ENCODE measurements at regions not wholly inside any gene's neighbourhood (a gene's known extent, or its start where the extent isn't known, plus 50 kb on each side); places are given as distances from the start of the nearest gene placed in this dataset.

- no peaks in the 10 kb centered on the region for H3K79me2 ChIP-seq (ENCODE audit: control insufficient read depth, insufficient read depth, low read length)
- no peak overlapping the region for H3K23ac ChIP-seq (ENCODE audit: low read length)
- H3K9ac ChIP-seq (ENCODE audit: low read length) = no peak overlapping the region
- peak; percentile 97 for DNase-seq
- no peak overlapping the region for H4K5ac ChIP-seq (ENCODE audit: low read length)
- no peak overlapping the region for H4K8ac ChIP-seq (ENCODE audit: low read depth, low read length)
- H3K18ac ChIP-seq (ENCODE audit: low read length) = peak overlapping the region; percentile 34
- H3K56ac ChIP-seq (ENCODE audit: low read length) = peak overlapping the region; percentile 62
- H3K27ac ChIP-seq (ENCODE audit: low read depth, low read length) = no peak overlapping the region
- no CpG with 5 or more reads among the region's 7 CpGs for WGBS (ENCODE audit: extremely low coverage, insufficient coverage, low lambda C conversion rate)
- H2BK120ac ChIP-seq (ENCODE audit: low read depth, low read length) = no peak overlapping the region
- H2BK15ac ChIP-seq (replicated peaks; ENCODE audit: low read depth) = no peak overlapping the region
- H2AK5ac ChIP-seq (ENCODE audit: low read length) = no peak overlapping the region
- H3K79me1 ChIP-seq (ENCODE audit: low read length) = no peaks in the 10 kb centered on the region
- no peak overlapping the region for H3K4me3 ChIP-seq (ENCODE audit: low read length)
- no peak overlapping the region for H3K4me2 ChIP-seq (ENCODE audit: low read length)
- H2BK5ac ChIP-seq (ENCODE audit: low read length) = no peak overlapping the region
- H3K36me3 ChIP-seq (ENCODE audit: control insufficient read depth, insufficient read depth, low read length) = no peaks in the 10 kb centered on the region
- H3K4me1 ChIP-seq (ENCODE audit: control insufficient read depth, low read depth, low read length) = peaks cover 9% of the 10 kb centered on the region
- H3K27me3 ChIP-seq (ENCODE audit: insufficient read depth, low read length, poor library complexity) = no peaks in the 10 kb centered on the region
- H3K4ac ChIP-seq (ENCODE audit: low read depth, low read length) = no peak overlapping the region
Measured at GRCh38 chr3:139774560-139775302, 97.0 kb upstream of the NMNAT3 start.

GRCh38 chr3:139772539-139773500, 95.0 kb upstream of the NMNAT3 start:
- Histone ChIP-seq H2BK15ac (replicated peaks; ENCODE audit: low read depth) (no peak overlapping the region), H4K8ac (ENCODE audit: low read depth, low read length) (no peak overlapping the region), H3K79me1 (ENCODE audit: low read length) (no peaks in the 10 kb centered on the region), H3K4me1 (ENCODE audit: control insufficient read depth, low read depth, low read length) (peaks cover 9% of the 10 kb centered on the region), H3K56ac (ENCODE audit: low read length) (no peak overlapping the region), H3K27ac (ENCODE audit: low read depth, low read length) (no peak overlapping the region), H2BK5ac (ENCODE audit: low read length) (no peak overlapping the region), H3K23ac (ENCODE audit: low read length) (no peak overlapping the region), H3K4ac (ENCODE audit: low read depth, low read length) (no peak overlapping the region), H3K27me3 (ENCODE audit: insufficient read depth, low read length, poor library complexity) (no peaks in the 10 kb centered on the region), H2AK5ac (ENCODE audit: low read length) (no peak overlapping the region), H3K79me2 (ENCODE audit: control insufficient read depth, insufficient read depth, low read length) (no peaks in the 10 kb centered on the region), H2BK120ac (ENCODE audit: low read depth, low read length) (no peak overlapping the region), H3K4me3 (ENCODE audit: low read length) (no peak overlapping the region), H3K9ac (ENCODE audit: low read length) (no peak overlapping the region), H3K36me3 (ENCODE audit: control insufficient read depth, insufficient read depth, low read length) (no peaks in the 10 kb centered on the region), H4K5ac (ENCODE audit: low read length) (no peak overlapping the region), H3K4me2 (ENCODE audit: low read length) (no peak overlapping the region), H3K18ac (ENCODE audit: low read length) (no peak overlapping the region)
- WGBS (ENCODE audit: extremely low coverage, insufficient coverage, low lambda C conversion rate) = no CpG with 5 or more reads among the region's 7 CpGs
- DNase-seq = peak; percentile 45

- H3K56ac ChIP-seq (ENCODE audit: low read length) = no peak overlapping the region
- H3K27ac ChIP-seq (ENCODE audit: low read depth, low read length) = no peak overlapping the region
- no peak for DNase-seq
- H3K4me2 ChIP-seq (ENCODE audit: low read length) = no peak overlapping the region
- H4K8ac ChIP-seq (ENCODE audit: low read depth, low read length) = no peak overlapping the region
- H2AK5ac ChIP-seq (ENCODE audit: low read length) = no peak overlapping the region
- H2BK15ac ChIP-seq (replicated peaks; ENCODE audit: low read depth) = no peak overlapping the region
- no peak overlapping the region for H3K23ac ChIP-seq (ENCODE audit: low read length)
- H3K9ac ChIP-seq (ENCODE audit: low read length) = no peak overlapping the region
- H2BK120ac ChIP-seq (ENCODE audit: low read depth, low read length) = no peak overlapping the region
- H3K4ac ChIP-seq (ENCODE audit: low read depth, low read length) = no peak overlapping the region
- no CpG with 5 or more reads among the region's 2 CpGs for WGBS (ENCODE audit: extremely low coverage, insufficient coverage, low lambda C conversion rate)
- no peaks in the 10 kb centered on the region for H3K36me3 ChIP-seq (ENCODE audit: control insufficient read depth, insufficient read depth, low read length)
- no peaks in the 10 kb centered on the region for H3K27me3 ChIP-seq (ENCODE audit: insufficient read depth, low read length, poor library complexity)
- no peak overlapping the region for H2BK5ac ChIP-seq (ENCODE audit: low read length)
- H3K4me1 ChIP-seq (ENCODE audit: control insufficient read depth, low read depth, low read length) = peaks cover 9% of the 10 kb centered on the region
- H4K5ac ChIP-seq (ENCODE audit: low read length) = no peak overlapping the region
- H3K18ac ChIP-seq (ENCODE audit: low read length) = no peak overlapping the region
- no peak overlapping the region for H3K4me3 ChIP-seq (ENCODE audit: low read length)
- H3K79me2 ChIP-seq (ENCODE audit: control insufficient read depth, insufficient read depth, low read length) = no peaks in the 10 kb centered on the region
- no peaks in the 10 kb centered on the region for H3K79me1 ChIP-seq (ENCODE audit: low read length)
Measured at GRCh38 chr3:139771331-139771730, 93.6 kb upstream of the NMNAT3 start.

- Histone ChIP-seq H3K4ac (ENCODE audit: low read depth, low read length) (no peak overlapping the region), H2BK120ac (ENCODE audit: low read depth, low read length) (no peak overlapping the region), H3K4me1 (ENCODE audit: control insufficient read depth, low read depth, low read length) (peaks cover 9% of the 10 kb centered on the region), H3K79me2 (ENCODE audit: control insufficient read depth, insufficient read depth, low read length) (no peaks in the 10 kb centered on the region), H3K36me3 (ENCODE audit: control insufficient read depth, insufficient read depth, low read length) (no peaks in the 10 kb centered on the region), H2BK5ac (ENCODE audit: low read length) (no peak overlapping the region), H3K23ac (ENCODE audit: low read length) (no peak overlapping the region), H3K4me3 (ENCODE audit: low read length) (no peak overlapping the region), H3K79me1 (ENCODE audit: low read length) (no peaks in the 10 kb centered on the region), H3K9ac (ENCODE audit: low read length) (no peak overlapping the region), H3K27me3 (ENCODE audit: insufficient read depth, low read length, poor library complexity) (no peaks in the 10 kb centered on the region), H3K56ac (ENCODE audit: low read length) (no peak overlapping the region), H4K8ac (ENCODE audit: low read depth, low read length) (no peak overlapping the region), H2AK5ac (ENCODE audit: low read length) (no peak overlapping the region), H3K18ac (ENCODE audit: low read length) (no peak overlapping the region), H2BK15ac (replicated peaks; ENCODE audit: low read depth) (no peak overlapping the region), H4K5ac (ENCODE audit: low read length) (no peak overlapping the region), H3K27ac (ENCODE audit: low read depth, low read length) (no peak overlapping the region), H3K4me2 (ENCODE audit: low read length) (no peak overlapping the region)
- no peak for DNase-seq
- no CpG with 5 or more reads among the region's 7 CpGs for WGBS (ENCODE audit: extremely low coverage, insufficient coverage, low lambda C conversion rate)
Measured at GRCh38 chr3:139770577-139770976, 92.8 kb upstream of the NMNAT3 start.

- Histone ChIP-seq H2BK15ac (replicated peaks; ENCODE audit: low read depth) (no peak overlapping the region), H2AK5ac (ENCODE audit: low read length) (no peak overlapping the region), H3K79me1 (ENCODE audit: low read length) (no peaks in the 10 kb centered on the region), H3K4ac (ENCODE audit: low read depth, low read length) (no peak overlapping the region), H4K5ac (ENCODE audit: low read length) (no peak overlapping the region), H3K36me3 (ENCODE audit: control insufficient read depth, insufficient read depth, low read length) (no peaks in the 10 kb centered on the region), H3K4me1 (ENCODE audit: control insufficient read depth, low read depth, low read length) (peaks cover 7% of the 10 kb centered on the region), H2BK5ac (ENCODE audit: low read length) (no peak overlapping the region), H2BK120ac (ENCODE audit: low read depth, low read length) (no peak overlapping the region), H4K8ac (ENCODE audit: low read depth, low read length) (no peak overlapping the region), H3K56ac (ENCODE audit: low read length) (no peak overlapping the region), H3K27me3 (ENCODE audit: insufficient read depth, low read length, poor library complexity) (no peaks in the 10 kb centered on the region), H3K4me3 (ENCODE audit: low read length) (no peak overlapping the region), H3K79me2 (ENCODE audit: control insufficient read depth, insufficient read depth, low read length) (no peaks in the 10 kb centered on the region), H3K23ac (ENCODE audit: low read length) (no peak overlapping the region), H3K18ac (ENCODE audit: low read length) (no peak overlapping the region), H3K9ac (ENCODE audit: low read length) (no peak overlapping the region), H3K27ac (ENCODE audit: low read depth, low read length) (no peak overlapping the region), H3K4me2 (ENCODE audit: low read length) (no peak overlapping the region)
- DNase-seq = no peak
- no CpG with 5 or more reads among the region's 4 CpGs for WGBS (ENCODE audit: extremely low coverage, insufficient coverage, low lambda C conversion rate)
Measured at GRCh38 chr3:139769796-139770195, 92.0 kb upstream of the NMNAT3 start.

Measured in mesendoderm (in vitro differentiated cells).